GM21723 (cell line): ENCODE measurements at regions not wholly inside any gene's neighbourhood (a gene's known extent, or its start where the extent isn't known, plus 50 kb on each side); places are given as distances from the start of the nearest gene placed in this dataset.

Experiments
- ATAC-seq: cut with Tn5 transposase; IDR thresholded peaks from one replicate; pipeline ENCODE4 v1.9.1; 2021; ENCODE audit warnings: mild to moderate bottlenecking, moderate library complexity; ENCODE audit not compliant: unreplicated experiment

GRCh38 chr2:12827721-12828120 is 111.0 kb downstream of the TRIB2 start:
- ATAC-seq, result no peak

DNA sequence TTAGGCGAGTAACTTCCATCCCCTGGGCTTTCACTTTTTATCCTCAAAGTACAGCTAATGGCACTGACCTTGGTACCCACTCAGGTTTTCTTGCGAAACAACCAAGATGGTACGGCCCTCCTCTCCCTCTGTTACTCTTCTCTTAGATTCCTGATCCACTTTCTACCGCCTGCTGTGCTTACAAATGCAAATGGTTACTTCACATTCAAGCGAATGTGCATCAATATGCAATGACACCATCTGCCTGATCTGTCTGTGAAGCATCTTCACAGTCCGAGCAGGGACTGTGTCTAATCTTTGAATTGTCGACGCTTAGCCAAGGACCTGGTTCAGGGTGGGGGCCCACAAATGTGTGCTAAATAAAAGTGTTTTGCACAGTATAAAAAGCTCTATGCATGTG is 112.2 kb downstream of the TRIB2 start:
- ATAC-seq, result no peak

GRCh38 chr2:12831016-12831415 is 114.3 kb downstream of the TRIB2 start:
- ATAC-seq, result no peak

DNA sequence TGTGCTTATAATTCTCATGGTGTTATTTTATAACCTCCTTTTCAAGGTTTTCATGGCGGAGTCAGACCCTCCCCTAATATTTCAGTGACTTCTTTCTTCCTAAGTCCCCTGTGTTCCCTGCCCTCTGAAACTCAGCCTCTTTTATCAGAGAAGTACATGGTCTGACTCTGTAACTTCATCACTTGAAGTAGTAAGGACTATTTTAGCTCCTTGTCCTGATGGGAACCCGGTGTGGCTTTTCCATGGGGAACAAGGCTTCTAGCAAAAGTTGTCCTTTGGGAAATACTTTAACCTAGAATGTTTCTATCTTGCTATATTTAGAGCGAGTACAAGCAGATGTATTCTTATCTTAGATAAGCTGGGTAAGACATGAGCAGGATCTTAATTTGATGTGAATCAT is 117.5 kb downstream of the TRIB2 start:
- no peak for ATAC-seq

- no peak for ATAC-seq
Observed at GRCh38 chr2:12835733-12836132, 119.0 kb downstream of the TRIB2 start.

DNA sequence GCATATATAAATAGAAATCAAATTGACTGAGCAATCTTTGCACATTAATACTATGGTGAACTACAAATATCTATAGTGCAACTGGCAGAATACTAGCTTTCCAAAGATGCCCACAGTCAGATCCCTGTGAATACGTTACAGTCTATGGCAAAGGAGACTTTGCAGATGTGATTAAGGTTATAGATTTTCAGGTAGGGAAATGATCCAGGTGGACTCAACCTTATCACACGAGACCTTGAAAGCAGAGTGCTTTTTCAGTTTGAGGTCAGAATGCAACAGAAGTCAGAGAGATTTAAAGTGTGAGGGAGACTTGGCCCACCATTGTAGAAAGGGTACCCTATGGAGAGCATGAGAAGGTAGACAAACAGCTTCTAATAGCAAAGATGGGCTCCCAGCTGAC is 122.6 kb downstream of the TRIB2 start:
- no peak for ATAC-seq

DNA sequence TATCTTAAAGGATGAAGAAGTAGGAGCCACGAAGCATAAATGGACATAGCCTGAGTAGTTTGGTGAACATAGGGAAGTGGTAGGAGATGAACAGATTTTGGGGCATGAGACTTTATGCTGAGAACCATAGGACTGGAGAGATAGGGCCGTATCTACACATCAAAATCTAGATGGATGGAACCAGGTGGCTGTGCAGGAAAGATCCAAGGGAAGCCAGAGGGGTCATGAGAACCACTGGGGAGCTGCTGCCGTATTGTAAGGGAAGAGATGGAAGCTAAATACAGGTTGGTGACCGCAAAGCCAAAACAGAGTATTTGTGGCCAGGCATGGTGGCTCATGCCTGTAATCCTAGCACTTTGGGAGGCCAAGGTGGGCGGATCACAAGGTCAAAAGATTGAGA is 124.3 kb downstream of the TRIB2 start:
- no peak for ATAC-seq

DNA sequence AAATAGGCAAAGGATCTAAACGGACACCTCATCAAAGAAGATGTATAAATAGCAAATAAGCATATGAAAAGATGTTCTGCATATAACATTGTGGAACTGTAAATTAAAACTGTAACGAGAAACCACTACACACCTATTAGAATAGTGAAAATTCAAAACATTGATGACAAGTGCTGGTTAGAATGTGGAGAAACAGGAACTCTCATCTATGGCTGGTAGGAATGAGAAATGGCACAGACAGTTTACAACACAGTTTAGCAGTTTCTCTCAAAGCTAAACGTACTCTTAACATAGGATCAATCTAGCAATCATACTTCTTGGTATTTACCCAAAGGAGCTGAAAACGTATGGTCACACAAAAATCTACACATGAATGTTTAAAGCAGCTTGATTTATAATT is 126.2 kb downstream of the TRIB2 start:
- ATAC-seq, result no peak

- no peak for ATAC-seq
Observed at GRCh38 chr2:12844511-12844910, 127.8 kb downstream of the TRIB2 start.

- ATAC-seq, result no peak
Observed at GRCh38 chr2:12847694-12848575, 131.2 kb downstream of the TRIB2 start.

- no peak for ATAC-seq
Observed at GRCh38 chr2:12852135-12852534, 135.4 kb downstream of the TRIB2 start.

DNA sequence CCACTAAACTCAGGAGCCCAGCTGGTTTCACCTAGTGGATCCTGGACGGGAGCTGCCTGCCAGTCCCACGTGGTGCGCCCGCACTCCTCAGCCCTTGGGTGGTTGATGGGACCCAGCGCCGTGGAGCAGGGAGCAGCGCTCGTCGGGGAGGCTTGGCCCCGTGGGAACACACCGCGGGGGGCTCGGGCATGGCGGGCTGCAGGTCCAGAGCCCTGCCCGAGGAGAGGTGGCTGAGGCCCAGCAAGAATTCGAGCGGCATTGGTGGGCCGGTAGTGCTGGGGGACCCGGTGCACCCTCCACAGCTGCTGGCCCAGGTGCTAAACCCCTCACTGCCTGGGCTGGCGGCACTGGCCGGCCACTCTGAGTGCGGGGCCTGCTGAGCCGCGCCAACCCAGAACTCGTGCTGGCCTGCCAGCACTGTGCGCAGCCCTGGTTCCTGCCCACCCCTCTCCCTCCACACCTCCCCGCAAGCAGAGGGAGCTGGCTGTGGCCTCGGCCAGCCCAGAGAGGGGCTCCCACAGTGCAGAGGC is 137.3 kb downstream of the TRIB2 start:
- no peak for ATAC-seq

DNA sequence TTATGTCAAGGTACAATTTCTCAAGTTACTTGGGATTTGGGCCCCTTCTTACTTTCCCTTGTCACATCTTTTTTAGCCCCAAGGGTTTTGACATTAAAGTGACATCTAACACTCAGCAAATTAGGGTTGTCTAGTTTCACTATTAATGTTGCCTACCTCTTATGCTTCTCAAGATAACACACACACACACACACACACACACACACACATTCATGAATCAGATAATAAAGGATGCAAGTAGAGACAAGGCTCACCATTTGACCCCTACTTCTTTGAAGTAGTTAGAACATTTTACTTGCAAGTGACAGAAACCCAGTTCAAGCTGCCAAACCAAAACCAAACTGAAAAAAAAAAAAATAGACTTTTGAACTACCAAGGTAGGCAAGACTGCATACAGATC is 138.8 kb downstream of the TRIB2 start:
- ATAC-seq, result no peak

GRCh38 chr2:12856934-12857601 is 140.3 kb downstream of the TRIB2 start:
- ATAC-seq, result no peak

DNA sequence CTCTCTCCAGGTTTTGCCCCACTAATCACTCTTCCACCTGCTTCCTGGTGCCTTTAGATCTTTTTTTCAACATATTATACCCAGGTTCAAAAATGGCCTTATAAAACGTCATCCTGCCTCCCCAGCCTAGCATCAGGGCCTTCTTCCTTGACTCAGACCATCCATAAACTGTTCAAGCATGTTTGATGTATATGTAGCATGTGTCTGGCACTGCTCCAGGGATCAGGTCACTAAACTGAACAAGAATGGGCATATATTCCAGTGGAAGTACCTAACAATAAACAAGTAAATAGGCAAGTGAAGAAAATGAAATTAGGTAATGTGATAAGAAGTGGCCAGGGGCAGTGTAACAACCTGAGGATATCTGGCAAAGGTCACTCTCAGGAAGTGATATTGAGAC is 141.2 kb downstream of the TRIB2 start:
- no peak for ATAC-seq

- ATAC-seq, result no peak
Observed at GRCh38 chr2:12858786-12859185, 142.1 kb downstream of the TRIB2 start.

GRCh38 chr2:12861344-12861930 is 144.7 kb downstream of the TRIB2 start:
- ATAC-seq, result peak; percentile 71

- ATAC-seq, result no peak
Observed at GRCh38 chr2:12862541-12862940, 145.8 kb downstream of the TRIB2 start.

GRCh38 chr2:12863937-12864336 is 147.2 kb downstream of the TRIB2 start:
- no peak for ATAC-seq

- ATAC-seq, result no peak
Observed at GRCh38 chr2:12867631-12868287, 151.0 kb downstream of the TRIB2 start.

GRCh38 chr2:12870692-12871091 is 154.0 kb downstream of the TRIB2 start:
- no peak for ATAC-seq
